ENCODE measurements at regions not wholly inside any gene's neighbourhood (a gene's known extent, or its start where the extent isn't known, plus 50 kb on each side); places are given as distances from the start of the nearest gene placed in this dataset.

DNA sequence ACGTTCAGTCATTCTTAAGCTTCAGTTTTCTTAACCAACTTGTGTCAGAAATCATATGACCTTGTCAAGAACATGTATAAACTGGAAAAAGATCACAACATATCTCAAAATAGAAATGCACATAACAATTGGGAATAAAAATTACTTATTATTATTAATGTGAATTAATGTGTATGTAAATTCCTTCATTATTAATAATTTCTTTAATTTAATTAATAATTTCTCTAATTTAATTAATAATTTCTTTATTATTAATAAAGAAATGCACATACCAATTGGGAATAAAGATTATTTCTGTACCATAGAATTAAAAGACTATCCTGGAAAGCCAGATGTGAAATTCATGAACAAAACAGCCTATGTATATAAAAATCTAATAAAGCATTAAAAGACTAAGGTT lies 718.5 kb upstream of the PCDH7 start:
- no peaks in the 10 kb centered on the region for H3F3A ChIP-seq (ENCODE audit: insufficient read depth, low read length)
- no peaks in the 10 kb centered on the region for H3K27me3 ChIP-seq (ENCODE audit: insufficient read depth, low read length)
- TF ChIP-seq, protein P1, sequence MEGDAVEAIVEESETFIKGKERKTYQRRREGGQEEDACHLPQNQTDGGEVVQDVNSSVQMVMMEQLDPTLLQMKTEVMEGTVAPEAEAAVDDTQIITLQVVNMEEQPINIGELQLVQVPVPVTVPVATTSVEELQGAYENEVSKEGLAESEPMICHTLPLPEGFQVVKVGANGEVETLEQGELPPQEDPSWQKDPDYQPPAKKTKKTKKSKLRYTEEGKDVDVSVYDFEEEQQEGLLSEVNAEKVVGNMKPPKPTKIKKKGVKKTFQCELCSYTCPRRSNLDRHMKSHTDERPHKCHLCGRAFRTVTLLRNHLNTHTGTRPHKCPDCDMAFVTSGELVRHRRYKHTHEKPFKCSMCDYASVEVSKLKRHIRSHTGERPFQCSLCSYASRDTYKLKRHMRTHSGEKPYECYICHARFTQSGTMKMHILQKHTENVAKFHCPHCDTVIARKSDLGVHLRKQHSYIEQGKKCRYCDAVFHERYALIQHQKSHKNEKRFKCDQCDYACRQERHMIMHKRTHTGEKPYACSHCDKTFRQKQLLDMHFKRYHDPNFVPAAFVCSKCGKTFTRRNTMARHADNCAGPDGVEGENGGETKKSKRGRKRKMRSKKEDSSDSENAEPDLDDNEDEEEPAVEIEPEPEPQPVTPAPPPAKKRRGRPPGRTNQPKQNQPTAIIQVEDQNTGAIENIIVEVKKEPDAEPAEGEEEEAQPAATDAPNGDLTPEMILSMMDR (IDR thresholded peaks at IDR 0.05; ENCODE audit: low read length): no peak
- no peak for TF ChIP-seq EZH2 (IDR thresholded peaks at IDR 0.05; ENCODE audit: borderline replicate concordance, low read length)

DNA sequence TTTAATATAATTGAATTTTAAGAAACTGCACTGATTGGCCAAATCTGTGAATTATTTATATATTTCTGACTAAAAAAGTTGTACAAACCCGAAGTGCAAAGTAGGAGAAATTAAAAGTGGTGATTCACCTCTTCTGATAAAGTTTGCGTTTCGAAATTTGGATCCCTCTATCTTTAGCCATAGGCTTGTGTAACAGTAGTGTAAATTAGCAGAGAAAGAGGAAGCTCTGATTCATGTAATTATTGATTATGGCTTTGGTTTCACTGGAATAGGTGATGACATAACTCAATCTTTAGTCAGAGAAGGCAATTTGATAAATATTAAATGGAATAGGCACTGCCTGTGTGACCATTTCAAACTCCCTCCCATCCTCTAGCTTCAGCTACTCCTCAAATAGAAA lies 717.8 kb upstream of the PCDH7 start:
- H3F3A ChIP-seq (ENCODE audit: insufficient read depth, low read length): no peaks in the 10 kb centered on the region
- H3K27ac ChIP-seq (ENCODE audit: low read depth, low read length, poor library complexity, severe bottlenecking): no peak overlapping the region
- H3K9me2 ChIP-seq (ENCODE audit: low read depth, low read length): no peaks in the 10 kb centered on the region
- no peak overlapping the region for H3K4me3 ChIP-seq (ENCODE audit: low read depth, low read length, poor library complexity, severe bottlenecking)
- no peaks in the 10 kb centered on the region for H3K4me1 ChIP-seq (ENCODE audit: insufficient read depth, low read length, severe bottlenecking)
- H3K27me3 ChIP-seq (ENCODE audit: insufficient read depth, low read length): no peaks in the 10 kb centered on the region
- H3K9me3 ChIP-seq (ENCODE audit: low read length): no peaks in the 10 kb centered on the region
- no peak overlapping the region for H3K4me2 ChIP-seq (ENCODE audit: low read length)
- H3K79me2 ChIP-seq (ENCODE audit: insufficient read depth, low read length): no peaks in the 10 kb centered on the region
- H3K36me3 ChIP-seq (ENCODE audit: insufficient read depth, low read length): no peaks in the 10 kb centered on the region
- H4K20me1 ChIP-seq (ENCODE audit: insufficient read depth, low read length): no peaks in the 10 kb centered on the region
- no peak overlapping the region for H3K9ac ChIP-seq (ENCODE audit: low read length)
- no peak overlapping the region for H2AFZ ChIP-seq (ENCODE audit: low read length)
- TF ChIP-seq, protein P1 (IDR thresholded peaks at IDR 0.05; ENCODE audit: low read length): no peak
- TF ChIP-seq EZH2 (IDR thresholded peaks at IDR 0.05; ENCODE audit: borderline replicate concordance, low read length): no peak

More for the DNA sequence above, 718.5 kb upstream of the PCDH7 start:
- Histone ChIP-seq H3K9me3 (ENCODE audit: low read length) (no peaks in the 10 kb centered on the region), H3K9me2 (ENCODE audit: low read depth, low read length) (no peaks in the 10 kb centered on the region), H3K36me3 (ENCODE audit: insufficient read depth, low read length) (no peaks in the 10 kb centered on the region), H4K20me1 (ENCODE audit: insufficient read depth, low read length) (no peaks in the 10 kb centered on the region), H3K4me1 (ENCODE audit: insufficient read depth, low read length, severe bottlenecking) (no peaks in the 10 kb centered on the region), H2AFZ (ENCODE audit: low read length) (no peak overlapping the region), H3K79me2 (ENCODE audit: insufficient read depth, low read length) (no peaks in the 10 kb centered on the region), H3K4me3 (ENCODE audit: low read depth, low read length, poor library complexity, severe bottlenecking) (no peak overlapping the region), H3K9ac (ENCODE audit: low read length) (no peak overlapping the region), H3K27ac (ENCODE audit: low read depth, low read length, poor library complexity, severe bottlenecking) (no peak overlapping the region), H3K4me2 (ENCODE audit: low read length) (no peak overlapping the region)

DNA sequence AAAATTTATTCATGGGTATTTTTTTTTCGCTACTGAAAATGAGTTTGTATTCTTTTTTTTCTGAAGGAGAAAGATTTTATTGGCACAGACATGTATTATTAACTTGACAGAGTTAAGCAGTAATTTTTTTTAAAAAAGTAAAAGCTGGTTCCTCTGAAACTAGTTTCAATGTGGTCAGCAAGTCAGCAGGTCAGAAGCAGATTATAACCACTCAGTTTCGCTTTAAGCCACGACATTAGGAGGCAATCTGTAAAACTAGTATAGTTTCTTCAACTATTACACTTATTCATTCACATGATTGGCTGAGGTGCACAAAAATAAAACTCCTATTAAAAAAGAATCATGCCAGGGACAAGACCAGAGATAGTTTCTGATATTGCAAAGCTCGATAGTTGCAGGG lies 714.2 kb upstream of the PCDH7 start:
- Histone ChIP-seq H3K4me3 (ENCODE audit: low read depth, low read length, poor library complexity, severe bottlenecking) (no peak overlapping the region), H3K9me2 (ENCODE audit: low read depth, low read length) (no peaks in the 10 kb centered on the region), H3K36me3 (ENCODE audit: insufficient read depth, low read length) (no peaks in the 10 kb centered on the region), H3K9me3 (ENCODE audit: low read length) (no peaks in the 10 kb centered on the region), H3K27me3 (ENCODE audit: insufficient read depth, low read length) (no peaks in the 10 kb centered on the region), H3K4me2 (ENCODE audit: low read length) (no peak overlapping the region), H3K4me1 (ENCODE audit: insufficient read depth, low read length, severe bottlenecking) (no peaks in the 10 kb centered on the region), H3K9ac (ENCODE audit: low read length) (no peak overlapping the region), H3K27ac (ENCODE audit: low read depth, low read length, poor library complexity, severe bottlenecking) (no peak overlapping the region), H4K20me1 (ENCODE audit: insufficient read depth, low read length) (no peaks in the 10 kb centered on the region), H3F3A (ENCODE audit: insufficient read depth, low read length) (no peaks in the 10 kb centered on the region), H2AFZ (ENCODE audit: low read length) (no peak overlapping the region), H3K79me2 (ENCODE audit: insufficient read depth, low read length) (no peaks in the 10 kb centered on the region)
- TF ChIP-seq, protein P1 (IDR thresholded peaks at IDR 0.05; ENCODE audit: low read length): no peak
- TF ChIP-seq EZH2 (IDR thresholded peaks at IDR 0.05; ENCODE audit: borderline replicate concordance, low read length): no peak
